Lower lobe of right lung (tissue), 2 donors: ENCODE measurements at regions not wholly inside any gene's neighbourhood (a gene's known extent, or its start where the extent isn't known, plus 50 kb on each side); places are given as distances from the start of the nearest gene placed in this dataset.
"Not testable (repeated sequence)": the region's sequence is repeated elsewhere in the genome, so short reads cannot be mapped to it uniquely, and the experiment has no call there.

Experiments
- ATAC-seq, 2 donors: fragments of 200-7000 bp; cut with Tn5 transposase; one replicate each; pipeline ENCODE4 v1.9.1; 2020 to 2022; ENCODE audit warnings: mild to moderate bottlenecking in 2 of 2, moderate library complexity in 2 of 2
- DNase-seq: peaks from one replicate; pipeline ENCODE4 v3.0.0-alpha.2; 2020
- H3K27ac ChIP-seq: fragments of 200-600 bp; one replicate; pipeline ENCODE4 v1.8.0; 2022
- H3K27me3 ChIP-seq: fragments of 200-600 bp; one replicate; pipeline ENCODE4 v1.8.0; 2022; ENCODE audit warnings: low read depth
- H3K36me3 ChIP-seq: fragments of 200-600 bp; one replicate; pipeline ENCODE4 v1.8.0; 2022; ENCODE audit warnings: mild to moderate bottlenecking
- H3K4me1 ChIP-seq: fragments of 200-600 bp; one replicate; pipeline ENCODE4 v1.8.0; 2022
- H3K4me3 ChIP-seq: fragments of 200-600 bp; one replicate; pipeline ENCODE4 v1.8.0; 2022; ENCODE audit warnings: mild to moderate bottlenecking
- H3K9me3 ChIP-seq: fragments of 200-600 bp; one replicate; pipeline ENCODE4 v1.8.0; 2022
- intact Hi-C: fragments of 100-400 bp; cut with DNase I; formaldehyde crosslinking; loops from one replicate; pipeline ENCODE4 v1.11.0; 2022
- TF ChIP-seq, protein P1 (sequence below): fragments of 200-600 bp; IDR thresholded peaks from one replicate; pipeline ENCODE4 v1.8.0; 2022; ENCODE audit warnings: antibody characterized with exemption, mild to moderate bottlenecking
- donor health status: DM: no; HTN: yes; CAD: no; lungs with severe emphysema.

DNA sequence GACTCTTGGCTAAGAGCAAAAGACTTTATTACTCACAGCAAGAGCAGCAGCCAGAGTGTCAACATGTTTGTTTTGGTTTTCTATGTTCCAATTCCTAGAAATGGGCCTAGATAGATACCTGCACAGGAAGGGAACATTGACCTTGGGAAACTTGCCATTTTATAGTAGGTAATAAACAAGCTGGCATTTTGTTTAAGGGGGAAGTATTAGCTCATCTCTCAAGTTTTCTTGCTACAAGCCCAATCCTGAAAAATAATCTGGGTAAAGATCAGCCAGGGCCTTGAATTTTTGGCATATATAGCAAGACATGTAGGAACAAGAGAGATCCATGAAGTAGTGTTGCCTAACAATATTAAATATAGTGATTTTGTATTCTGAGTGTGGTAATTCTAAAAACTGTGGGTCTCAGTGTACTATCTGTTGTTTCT, 51.4 kb upstream of the RGL1 start:
- Histone ChIP-seq H3K27me3 (no peaks in the 10 kb centered on the region), H3K36me3 (no peaks in the 10 kb centered on the region), H3K4me3 (no peak overlapping the region), H3K27ac (no peak overlapping the region), H3K4me1 (no peaks in the 10 kb centered on the region), H3K9me3 (no peaks in the 10 kb centered on the region)
- intact Hi-C loops, result no loop called here
- no peak for ATAC-seq
- TF ChIP-seq, protein P1, sequence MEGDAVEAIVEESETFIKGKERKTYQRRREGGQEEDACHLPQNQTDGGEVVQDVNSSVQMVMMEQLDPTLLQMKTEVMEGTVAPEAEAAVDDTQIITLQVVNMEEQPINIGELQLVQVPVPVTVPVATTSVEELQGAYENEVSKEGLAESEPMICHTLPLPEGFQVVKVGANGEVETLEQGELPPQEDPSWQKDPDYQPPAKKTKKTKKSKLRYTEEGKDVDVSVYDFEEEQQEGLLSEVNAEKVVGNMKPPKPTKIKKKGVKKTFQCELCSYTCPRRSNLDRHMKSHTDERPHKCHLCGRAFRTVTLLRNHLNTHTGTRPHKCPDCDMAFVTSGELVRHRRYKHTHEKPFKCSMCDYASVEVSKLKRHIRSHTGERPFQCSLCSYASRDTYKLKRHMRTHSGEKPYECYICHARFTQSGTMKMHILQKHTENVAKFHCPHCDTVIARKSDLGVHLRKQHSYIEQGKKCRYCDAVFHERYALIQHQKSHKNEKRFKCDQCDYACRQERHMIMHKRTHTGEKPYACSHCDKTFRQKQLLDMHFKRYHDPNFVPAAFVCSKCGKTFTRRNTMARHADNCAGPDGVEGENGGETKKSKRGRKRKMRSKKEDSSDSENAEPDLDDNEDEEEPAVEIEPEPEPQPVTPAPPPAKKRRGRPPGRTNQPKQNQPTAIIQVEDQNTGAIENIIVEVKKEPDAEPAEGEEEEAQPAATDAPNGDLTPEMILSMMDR, result no peak
- DNase-seq, result no peak

DNA sequence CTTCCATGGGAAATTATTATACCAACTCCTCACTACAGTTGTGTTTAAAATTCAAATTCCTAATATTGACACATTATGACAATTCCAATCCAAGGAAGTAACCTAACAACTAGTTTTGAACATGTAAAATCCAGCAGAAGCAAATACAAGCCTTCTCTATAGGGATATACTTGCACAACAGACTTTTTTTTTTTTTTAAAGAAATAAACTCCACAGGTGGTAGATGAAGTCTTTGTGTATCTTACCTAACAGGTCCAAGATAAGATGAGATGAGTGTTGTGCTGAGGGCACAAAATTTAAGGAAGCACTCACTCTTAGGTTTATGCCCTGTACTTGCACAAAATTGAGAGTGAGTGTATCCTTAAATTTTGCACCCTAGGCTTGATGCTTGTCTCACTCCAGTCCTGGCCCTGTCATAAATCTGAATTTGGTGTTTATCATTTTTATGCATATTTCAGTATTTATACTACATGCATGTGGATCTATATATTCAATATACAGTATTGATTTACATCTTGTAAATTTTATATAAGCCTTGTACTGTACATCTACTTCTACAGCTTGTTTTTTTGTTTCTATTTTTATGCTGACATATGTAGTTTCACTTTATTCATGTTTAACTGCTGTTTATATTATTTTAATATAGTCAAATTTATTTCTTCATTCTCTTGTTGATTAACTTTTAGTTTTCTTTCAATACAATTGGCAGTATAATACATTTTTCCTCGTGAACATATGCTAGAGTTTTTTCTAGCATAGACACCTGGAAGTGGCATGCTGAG, 60.6 kb upstream of the RGL1 start:
- H3K27me3 ChIP-seq, result no peaks in the 10 kb centered on the region

DNA sequence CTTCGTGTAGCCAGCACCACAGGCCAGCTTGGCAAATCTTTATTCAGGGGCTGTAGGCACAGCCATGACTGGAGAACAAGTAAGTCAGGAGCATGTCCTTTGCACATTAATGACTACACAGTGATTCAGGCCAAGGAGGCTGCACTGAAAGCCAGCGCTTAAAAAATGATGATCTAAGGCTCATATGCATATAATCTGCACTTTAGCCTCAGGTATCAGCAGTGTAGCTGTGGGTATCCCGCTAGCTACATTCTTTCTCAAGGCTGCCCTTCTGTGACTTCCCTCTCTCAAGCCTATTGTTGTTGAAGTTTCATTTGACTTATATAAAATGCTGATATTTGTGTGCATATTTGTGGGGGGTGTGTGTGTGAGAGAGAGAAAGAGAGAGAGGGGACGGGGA, 62.6 kb upstream of the RGL1 start:
- Histone ChIP-seq H3K4me3 (no peak overlapping the region), H3K36me3 (no peaks in the 10 kb centered on the region), H3K4me1 (no peaks in the 10 kb centered on the region), H3K9me3 (peaks cover 9% of the 10 kb centered on the region), H3K27me3 (no peaks in the 10 kb centered on the region), H3K27ac (no peak overlapping the region)
- DNase-seq (no peak), ATAC-seq (no peak)
- TF ChIP-seq, protein P1, result no peak
- intact Hi-C loops, result no loop called here

More for the DNA sequence above, 60.6 kb upstream of the RGL1 start:
- no peak overlapping the region for H3K4me3 ChIP-seq
- TF ChIP-seq, protein P1, result no peak
- intact Hi-C loops, result no loop called here
- no peak overlapping the region for H3K27ac ChIP-seq
- ATAC-seq, result no peak
- peaks cover 9% of the 10 kb centered on the region for H3K9me3 ChIP-seq
- H3K4me1 ChIP-seq, result no peaks in the 10 kb centered on the region
- H3K36me3 ChIP-seq, result no peaks in the 10 kb centered on the region
- no peak for DNase-seq

DNA sequence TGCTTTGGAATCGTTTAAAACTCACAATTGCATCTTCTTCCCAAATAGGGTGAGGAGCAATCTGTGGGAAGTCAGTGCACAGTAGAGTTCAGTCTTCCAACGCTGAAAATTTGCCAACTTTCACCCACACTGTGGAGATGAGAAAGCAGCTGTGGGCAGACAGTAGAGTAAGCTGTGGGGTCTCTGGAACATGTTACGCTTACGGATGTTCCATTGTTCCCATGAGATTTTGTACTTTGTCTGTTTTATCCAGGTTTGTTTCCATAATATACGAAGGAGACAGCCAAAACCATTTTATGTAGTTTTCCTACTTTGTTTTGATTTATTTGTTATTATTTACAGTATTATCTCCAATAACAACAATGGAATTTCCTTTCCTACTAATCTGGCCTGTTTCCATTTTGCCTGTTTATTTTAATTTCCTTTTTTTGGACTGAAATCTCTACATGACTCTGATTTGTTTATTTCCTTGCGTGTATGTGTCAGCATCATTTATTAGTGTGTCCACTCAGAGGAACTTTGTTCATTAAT, 65.1 kb upstream of the RGL1 start:
- intact Hi-C loops, result no loop called here
- peaks cover 11% of the 10 kb centered on the region for H3K4me1 ChIP-seq
- no peak overlapping the region for H3K4me3 ChIP-seq
- TF ChIP-seq, protein P1, result no peak
- H3K9me3 ChIP-seq, result peaks cover 9% of the 10 kb centered on the region
- DNase-seq (no peak), ATAC-seq (no peak)
- H3K27ac ChIP-seq, result peak overlapping the region; percentile 37
- no peaks in the 10 kb centered on the region for H3K27me3 ChIP-seq
- H3K36me3 ChIP-seq, result no peaks in the 10 kb centered on the region

DNA sequence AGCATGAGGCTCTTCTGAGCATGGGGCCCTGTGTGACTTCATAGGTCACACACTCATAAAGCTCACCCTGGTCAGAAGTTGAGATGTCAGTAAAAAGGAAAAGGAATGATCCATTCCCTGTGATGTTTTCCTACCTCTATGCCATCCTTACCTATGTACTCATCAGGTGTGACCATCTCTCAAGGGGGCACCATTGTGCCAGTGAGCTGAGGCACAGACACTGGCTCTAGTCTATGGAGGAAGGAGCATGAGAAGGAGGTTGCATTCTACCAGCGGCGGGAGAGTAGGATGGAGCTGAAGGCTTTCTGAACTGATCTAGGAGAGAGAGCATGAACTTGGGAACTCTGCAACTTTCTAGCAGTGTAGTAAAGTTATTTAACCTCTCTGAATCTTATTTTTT, 65.8 kb upstream of the RGL1 start:
- intact Hi-C loops, result no loop called here
- H3K4me3 ChIP-seq, result no peak overlapping the region
- DNase-seq (no peak), ATAC-seq (no peak)
- no peaks in the 10 kb centered on the region for H3K36me3 ChIP-seq
- H3K9me3 ChIP-seq, result peaks cover 9% of the 10 kb centered on the region
- TF ChIP-seq, protein P1, result no peak
- H3K27me3 ChIP-seq, result no peaks in the 10 kb centered on the region
- H3K27ac ChIP-seq, result peak overlapping the region; percentile 37
- peaks cover 11% of the 10 kb centered on the region for H3K4me1 ChIP-seq

DNA sequence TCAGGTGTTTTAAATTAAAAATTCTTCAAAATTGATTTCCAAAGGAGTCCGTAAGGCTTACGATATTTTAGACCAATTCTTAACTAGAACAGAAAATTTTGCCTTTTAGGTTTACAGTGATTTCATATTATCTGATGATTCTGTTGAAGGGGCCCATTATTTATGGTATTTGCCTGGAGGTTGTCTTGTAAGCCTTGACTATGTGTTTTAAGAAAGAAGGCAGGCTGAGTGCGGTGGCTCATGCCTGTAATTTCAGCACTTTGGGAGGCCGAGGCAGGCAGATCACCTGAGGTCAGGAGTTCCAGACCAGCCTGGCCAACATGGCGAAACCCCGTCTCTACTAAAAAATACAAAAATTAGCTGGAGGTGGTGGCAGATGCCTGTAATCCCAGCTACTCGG, 67.0 kb upstream of the RGL1 start:
- H3K4me1 ChIP-seq, result peaks cover 11% of the 10 kb centered on the region
- DNase-seq, H3K27me3 ChIP-seq, H3K4me3 ChIP-seq, H3K27ac ChIP-seq, ATAC-seq, H3K9me3 ChIP-seq, intact Hi-C loops, H3K36me3 ChIP-seq: not testable (repeated sequence)
